SK-N-MC (cell line): ENCODE measurements at regions not wholly inside any gene's neighbourhood (a gene's known extent, or its start where the extent isn't known, plus 50 kb on each side); places are given as distances from the start of the nearest gene placed in this dataset.

ENCODE experiments used
- EZH2 ChIP-seq: fragments of 200-600 bp; sonication (generic); IDR thresholded peaks from one replicate; pipeline ENCODE4 v1.6.1; 2017; ENCODE audit warnings: antibody characterized with exemption
- POLR2AphosphoS5 ChIP-seq: IDR thresholded peaks from 2 replicates; pipeline ENCODE4 v1.6.1; 2012; ENCODE audit warnings: mild to moderate bottlenecking, low read depth, low read length, borderline replicate concordance

DNA sequence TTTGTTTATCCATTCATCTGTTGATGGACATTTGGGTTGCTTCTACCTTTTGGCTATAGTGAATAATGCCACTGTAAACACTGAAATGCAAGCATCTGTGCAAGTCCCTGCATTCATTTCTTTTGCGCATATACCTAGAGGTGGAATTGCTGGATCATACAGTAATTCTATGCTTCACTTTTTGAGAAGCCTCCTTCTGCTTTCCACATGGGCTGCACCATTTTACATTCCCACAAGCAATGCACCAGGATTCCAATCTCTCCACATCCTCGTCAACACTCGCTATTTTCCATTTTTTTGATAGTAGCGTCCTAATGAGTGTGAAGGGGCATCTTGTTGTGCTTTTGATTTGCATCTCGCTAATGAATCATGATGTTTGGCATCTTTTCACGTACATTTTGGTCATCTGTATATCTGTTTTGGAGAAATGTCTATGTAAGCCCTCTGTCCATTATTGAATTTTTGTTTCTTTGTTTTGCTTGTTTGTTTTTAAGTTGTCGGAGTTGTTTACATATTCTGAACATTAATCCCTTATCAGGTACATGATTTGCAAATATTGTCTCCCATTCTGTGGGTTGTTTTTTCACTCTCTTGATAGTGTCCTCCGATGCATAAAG is 335.4 kb downstream of the RRAGC start:
- TF ChIP-seq EZH2 = no peak
- TF ChIP-seq POLR2AphosphoS5 = no peak
